ENCODE measurements at regions not wholly inside any gene's neighbourhood (a gene's known extent, or its start where the extent isn't known, plus 50 kb on each side); places are given as distances from the start of the nearest gene placed in this dataset.

DNA sequence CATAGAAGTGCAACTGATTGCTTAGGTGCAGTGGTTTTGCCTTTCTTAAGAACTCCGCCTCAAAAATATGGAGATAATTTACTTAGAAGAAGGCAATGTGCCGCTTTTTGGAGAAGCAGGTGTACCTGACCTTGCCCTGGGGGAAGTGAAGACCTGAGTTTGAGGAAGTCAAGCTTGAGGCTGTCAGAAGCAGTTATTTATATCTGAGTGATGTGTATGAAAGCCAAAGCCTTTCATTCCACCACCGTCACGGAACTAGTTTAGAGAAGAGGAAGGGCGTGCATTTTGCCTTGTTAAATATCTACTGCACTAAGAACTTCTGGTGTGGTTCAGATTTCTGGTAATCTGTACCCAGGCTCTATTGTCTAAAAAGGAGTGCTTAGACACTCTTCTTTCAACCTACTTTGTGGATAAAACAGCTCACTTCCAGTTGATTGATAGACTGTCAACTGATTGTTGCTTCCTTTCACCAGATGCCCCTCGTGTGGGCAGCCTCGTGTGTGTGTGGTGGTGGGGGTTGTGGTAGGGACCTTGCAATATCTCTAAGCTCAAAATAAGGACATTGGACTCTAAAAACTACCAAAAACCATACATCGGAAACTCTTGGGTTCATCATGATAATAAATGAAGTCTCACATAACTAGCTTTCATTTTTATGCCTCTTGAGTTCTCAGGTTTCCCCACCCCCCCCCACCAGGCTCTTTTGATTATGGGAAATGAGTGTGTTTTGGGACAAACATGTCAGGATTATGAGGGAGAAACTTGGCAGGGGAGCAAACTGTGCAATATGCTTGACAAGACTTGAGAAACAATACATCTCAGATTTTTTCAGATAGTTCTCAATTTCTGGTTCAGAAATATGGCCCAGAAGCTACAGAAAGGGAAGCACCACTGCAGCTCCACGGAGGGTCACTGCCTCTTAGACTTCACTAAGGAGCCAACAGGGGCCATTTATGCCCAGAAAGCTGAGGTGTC, 78.6 kb downstream of the ARF6 start:
- DNase-seq (ENCODE audit: low spot score) = no peak

GRCh38 chr14:49972131-49972671, 79.3 kb downstream of the ARF6 start:
- peak; percentile 34 for DNase-seq (ENCODE audit: low spot score)

DNA sequence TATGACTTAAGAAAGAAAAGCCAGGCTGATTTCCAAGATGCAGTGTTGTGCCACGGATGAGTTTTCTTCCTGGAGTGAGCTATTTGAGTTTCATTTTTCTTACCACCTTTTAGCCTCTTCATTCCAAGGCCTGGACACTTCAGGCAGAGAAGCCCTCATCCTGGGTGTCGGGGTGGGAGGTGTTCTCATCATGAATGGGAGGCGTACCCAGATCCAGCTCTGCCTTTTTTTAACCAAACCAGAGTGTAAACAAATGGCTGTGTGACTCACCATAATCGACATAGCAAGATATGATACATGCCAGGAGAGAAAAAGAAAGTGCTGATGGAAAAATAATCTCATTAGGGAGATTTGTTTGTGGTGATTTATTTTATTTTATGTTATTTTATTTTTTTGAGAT, 79.9 kb downstream of the ARF6 start:
- DNase-seq (ENCODE audit: low spot score) = peak; percentile 71

GRCh38 chr14:49975276-49975675, 82.4 kb downstream of the ARF6 start:
- peak; percentile 87 for DNase-seq (ENCODE audit: low spot score)

DNA sequence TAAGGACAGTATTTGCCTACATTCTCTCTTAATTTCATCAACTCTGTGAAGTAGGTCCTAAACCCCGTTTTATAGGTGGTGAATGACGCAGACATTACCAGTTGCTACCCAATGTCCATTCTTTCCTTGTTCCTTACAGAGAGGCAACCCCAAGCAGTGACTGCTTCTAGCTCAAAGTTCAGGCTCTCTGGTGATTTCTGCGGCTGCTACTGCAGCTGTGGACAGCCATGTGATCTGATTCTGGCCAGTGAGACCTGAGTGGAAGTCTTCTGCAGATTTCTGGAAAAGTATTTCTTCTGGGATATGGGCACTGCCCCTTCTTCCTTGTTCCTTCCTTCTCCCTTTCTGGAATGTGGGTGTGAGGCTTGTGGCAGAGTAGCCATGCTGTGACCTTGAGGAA, 82.9 kb downstream of the ARF6 start:
- no peak for DNase-seq (ENCODE audit: low spot score)

DNA sequence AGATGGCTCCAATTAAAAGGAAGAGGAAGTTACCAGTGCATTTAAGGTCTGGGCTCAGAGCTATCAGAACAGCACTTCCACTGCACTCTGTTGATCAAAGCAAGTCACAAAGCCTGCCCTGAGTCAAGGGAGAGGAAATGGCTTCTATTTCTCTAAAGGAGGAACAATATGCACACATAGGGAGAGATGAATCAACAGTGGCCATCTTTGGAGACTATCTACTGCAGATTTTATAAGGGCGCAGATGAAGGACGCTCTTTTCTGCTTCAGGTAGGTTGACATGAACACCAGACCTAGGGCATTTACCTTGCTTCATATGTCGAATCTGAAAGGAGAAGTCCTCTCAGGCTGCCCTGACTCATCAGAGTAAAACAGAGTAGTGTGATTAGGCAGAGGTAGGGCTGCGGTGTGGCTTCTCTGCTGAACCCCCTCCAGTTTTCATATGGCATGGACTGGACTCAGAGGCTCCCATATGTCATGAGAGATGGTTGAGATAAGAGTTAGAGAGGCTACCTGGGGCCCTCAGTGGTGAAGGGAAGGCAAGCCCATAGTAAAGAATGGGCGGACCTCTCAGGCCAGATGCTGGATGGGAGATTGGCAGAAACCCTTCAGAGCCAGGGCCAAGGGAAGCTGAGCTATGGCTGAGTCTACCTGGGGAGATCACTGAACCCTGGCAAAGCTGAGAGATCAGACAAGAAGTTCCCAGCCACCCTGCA, 84.4 kb downstream of the ARF6 start:
- DNase-seq (ENCODE audit: low spot score) = no peak

GRCh38 chr14:49980027-49980426, 87.1 kb downstream of the ARF6 start:
- no peak for DNase-seq (ENCODE audit: low spot score)

GRCh38 chr14:49982082-49982481, 89.2 kb downstream of the ARF6 start:
- no peak for DNase-seq (ENCODE audit: low spot score)

GRCh38 chr14:49982501-49982951, 89.6 kb downstream of the ARF6 start:
- peak; percentile 68 for DNase-seq (ENCODE audit: low spot score)

- no peak for DNase-seq (ENCODE audit: low spot score)
Measured at GRCh38 chr14:49984424-49984823, 91.5 kb downstream of the ARF6 start.

DNA sequence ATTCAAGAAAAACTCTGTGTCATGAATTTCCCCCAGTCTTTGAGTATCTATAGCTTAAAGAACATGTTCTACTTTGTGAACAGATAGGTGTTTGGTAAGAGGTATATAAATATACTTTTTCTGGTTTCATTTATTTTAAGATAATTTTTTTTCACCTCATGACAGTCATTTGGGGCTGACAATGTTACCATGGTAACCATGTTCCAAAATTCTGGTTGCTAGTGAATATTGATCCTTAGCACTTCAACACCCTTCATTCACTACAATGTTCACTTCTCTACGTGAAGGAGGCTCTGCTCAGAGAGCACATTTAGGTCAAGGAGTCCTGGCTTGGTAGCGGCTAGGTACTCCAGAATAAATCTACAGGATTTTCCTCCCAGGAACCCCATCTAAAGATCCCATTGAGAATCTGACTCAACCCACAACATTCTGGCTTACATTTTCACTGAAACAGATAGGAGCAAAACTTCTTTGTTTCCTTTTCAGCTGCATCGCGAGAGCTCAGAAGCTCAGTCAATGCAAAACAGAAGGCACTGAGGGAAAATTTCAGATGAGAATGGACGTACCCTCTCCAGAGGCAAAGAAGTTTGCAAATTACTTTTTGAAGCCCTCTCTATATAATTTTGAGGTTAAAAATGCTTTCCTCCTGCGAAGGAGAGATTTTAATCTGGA, 93.6 kb downstream of the ARF6 start:
- no peak for DNase-seq (ENCODE audit: low spot score)

GRCh38 chr14:49988080-49988990, 95.5 kb downstream of the ARF6 start:
- no peak for DNase-seq (ENCODE audit: low spot score)

DNA sequence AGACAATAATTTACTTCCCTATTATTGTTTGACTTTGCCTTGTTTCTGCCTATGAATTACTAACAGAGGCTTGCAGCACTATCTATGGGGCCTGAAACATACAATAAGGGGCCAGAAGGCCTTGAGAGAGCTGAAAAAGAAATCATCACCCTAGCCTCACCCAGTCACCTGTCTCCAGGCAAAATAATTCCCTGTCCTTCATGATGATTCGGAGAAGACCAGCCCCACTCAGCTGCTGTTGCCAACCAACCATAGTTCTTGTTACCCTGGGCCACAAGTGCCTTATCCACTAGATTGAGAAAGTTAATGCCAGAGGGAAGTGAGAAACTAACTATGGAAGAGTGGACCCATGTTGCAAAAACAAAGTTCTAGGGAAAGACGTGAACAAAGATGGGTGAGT, 97.1 kb downstream of the ARF6 start:
- DNase-seq (ENCODE audit: low spot score) = no peak

- DNase-seq (ENCODE audit: low spot score) = no peak
Measured at GRCh38 chr14:49991491-49991890, 98.6 kb downstream of the ARF6 start.

DNA sequence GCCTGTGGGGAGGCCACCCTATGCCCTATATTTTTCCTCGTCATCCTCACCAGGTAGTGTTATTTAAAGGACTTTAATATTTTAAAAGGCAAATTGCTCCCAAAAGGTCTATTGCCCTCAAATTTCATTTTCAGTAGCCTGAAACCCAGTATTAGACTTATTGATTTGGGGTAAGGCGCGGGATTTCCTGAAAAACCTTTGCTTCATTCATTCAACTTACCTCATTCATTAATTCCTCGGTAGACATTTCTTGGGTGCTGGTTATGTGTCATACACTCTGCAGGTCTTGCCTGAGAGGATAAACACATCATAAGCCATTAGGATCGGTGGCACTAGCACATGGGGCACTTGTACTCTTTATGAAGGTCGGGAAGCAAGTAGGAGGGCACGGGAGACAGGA, 99.2 kb downstream of the ARF6 start:
- DNase-seq (ENCODE audit: low spot score) = no peak

DNA sequence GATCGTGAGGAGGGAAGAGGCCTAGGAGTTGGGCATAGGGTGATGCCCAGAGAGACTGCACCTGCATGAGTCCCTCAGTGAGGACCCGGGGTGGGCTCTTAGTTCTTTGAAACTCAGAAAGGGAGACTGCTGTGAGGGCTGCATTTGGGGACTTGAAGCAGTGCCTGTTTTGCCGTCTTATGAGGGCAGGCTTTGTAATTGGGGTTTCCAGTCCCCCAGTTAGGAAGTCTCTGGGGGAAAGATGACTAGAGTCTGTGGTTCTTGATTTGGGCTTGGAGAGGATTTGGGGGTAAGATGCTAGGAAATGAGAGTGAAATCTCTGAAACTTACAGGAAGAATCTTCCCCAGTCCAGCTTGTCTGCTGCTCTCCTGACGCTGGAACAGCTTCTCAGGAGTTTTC, 99.6 kb downstream of the ARF6 start:
- DNase-seq (ENCODE audit: low spot score) = no peak

- peak; percentile 49 for DNase-seq (ENCODE audit: low spot score)
Measured at GRCh38 chr14:49992901-49993339, 100.0 kb downstream of the ARF6 start.

- no peak for DNase-seq (ENCODE audit: low spot score)
Measured at GRCh38 chr14:49993565-49993964, 100.7 kb downstream of the ARF6 start.

DNA sequence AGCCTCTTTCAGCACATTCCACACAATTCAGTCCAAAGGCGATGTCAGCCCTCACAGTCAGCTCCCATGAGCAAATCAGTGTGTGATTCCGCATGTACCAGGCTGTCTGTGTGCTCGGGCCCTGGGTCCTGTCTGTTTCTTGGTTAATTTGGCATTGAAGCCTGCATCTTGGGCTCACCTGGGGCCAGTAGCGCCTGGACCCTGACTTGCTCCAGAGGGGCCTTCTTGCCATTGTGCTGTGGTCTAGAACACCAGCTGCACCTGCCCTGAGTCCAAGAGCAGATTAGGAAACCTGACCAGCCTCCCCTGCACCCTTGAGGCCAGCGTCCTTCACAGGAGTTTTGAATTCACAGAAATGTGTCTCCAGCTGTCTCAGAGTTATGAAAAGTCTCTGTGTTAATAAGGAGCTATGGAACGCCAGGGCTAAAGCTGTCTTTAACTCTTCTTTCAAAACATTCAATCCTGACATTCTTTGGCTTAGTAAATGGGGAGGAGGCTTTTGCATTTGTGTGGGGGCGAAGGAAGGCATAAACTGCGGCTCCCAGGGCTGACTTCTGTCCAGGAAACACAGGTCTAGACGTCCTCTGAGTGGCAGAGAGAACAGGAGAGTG, 102.2 kb downstream of the ARF6 start:
- no peak for DNase-seq (ENCODE audit: low spot score)

GRCh38 chr14:49997991-49998390, 105.1 kb downstream of the ARF6 start:
- DNase-seq (ENCODE audit: low spot score) = no peak
